NB4 (cell line): ENCODE measurements at regions not wholly inside any gene's neighbourhood (a gene's known extent, or its start where the extent isn't known, plus 50 kb on each side); places are given as distances from the start of the nearest gene placed in this dataset.

Experiments used
- POLR2A ChIP-seq: IDR thresholded peaks from 2 replicates; pipeline ENCODE4 v1.6.1; 2011; ENCODE audit warnings: mild to moderate bottlenecking; ENCODE audit not compliant: insufficient read length; ENCODE audit errors: extremely low read depth
- TF ChIP-seq, protein P1 (sequence below): IDR thresholded peaks from one replicate; pipeline ENCODE4 v1.5.1; 2012; ENCODE audit warnings: low read depth, low read length
- TF ChIP-seq, protein P2 (sequence below): IDR thresholded peaks from 2 replicates; pipeline ENCODE4 v1.6.1; 2011; ENCODE audit warnings: low read depth, low read length

DNA sequence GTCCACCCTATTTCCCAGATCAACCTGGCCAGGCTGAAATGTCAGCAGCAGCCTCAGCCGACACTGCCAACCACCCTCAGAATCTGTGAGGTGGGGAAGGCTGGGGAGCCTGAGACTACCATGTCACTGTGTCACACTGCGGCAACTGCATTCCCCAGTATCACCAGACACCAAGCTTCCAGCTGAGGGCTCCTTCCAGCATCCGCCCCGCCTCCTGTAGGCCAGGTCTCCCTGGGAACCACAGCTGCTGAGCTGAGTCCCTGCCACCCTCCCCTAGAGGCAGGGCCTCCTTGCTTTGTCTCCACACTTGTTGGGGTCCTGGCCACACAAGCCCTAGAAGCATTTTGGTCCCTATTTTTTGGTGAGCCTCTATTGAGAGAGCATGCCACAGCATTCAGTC lies 115.7 kb downstream of the UNC5CL start:
- TF ChIP-seq, protein P1, sequence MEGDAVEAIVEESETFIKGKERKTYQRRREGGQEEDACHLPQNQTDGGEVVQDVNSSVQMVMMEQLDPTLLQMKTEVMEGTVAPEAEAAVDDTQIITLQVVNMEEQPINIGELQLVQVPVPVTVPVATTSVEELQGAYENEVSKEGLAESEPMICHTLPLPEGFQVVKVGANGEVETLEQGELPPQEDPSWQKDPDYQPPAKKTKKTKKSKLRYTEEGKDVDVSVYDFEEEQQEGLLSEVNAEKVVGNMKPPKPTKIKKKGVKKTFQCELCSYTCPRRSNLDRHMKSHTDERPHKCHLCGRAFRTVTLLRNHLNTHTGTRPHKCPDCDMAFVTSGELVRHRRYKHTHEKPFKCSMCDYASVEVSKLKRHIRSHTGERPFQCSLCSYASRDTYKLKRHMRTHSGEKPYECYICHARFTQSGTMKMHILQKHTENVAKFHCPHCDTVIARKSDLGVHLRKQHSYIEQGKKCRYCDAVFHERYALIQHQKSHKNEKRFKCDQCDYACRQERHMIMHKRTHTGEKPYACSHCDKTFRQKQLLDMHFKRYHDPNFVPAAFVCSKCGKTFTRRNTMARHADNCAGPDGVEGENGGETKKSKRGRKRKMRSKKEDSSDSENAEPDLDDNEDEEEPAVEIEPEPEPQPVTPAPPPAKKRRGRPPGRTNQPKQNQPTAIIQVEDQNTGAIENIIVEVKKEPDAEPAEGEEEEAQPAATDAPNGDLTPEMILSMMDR, result no peak
- TF ChIP-seq, protein P2, sequence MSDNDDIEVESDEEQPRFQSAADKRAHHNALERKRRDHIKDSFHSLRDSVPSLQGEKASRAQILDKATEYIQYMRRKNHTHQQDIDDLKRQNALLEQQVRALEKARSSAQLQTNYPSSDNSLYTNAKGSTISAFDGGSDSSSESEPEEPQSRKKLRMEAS, result no peak
- TF ChIP-seq POLR2A, result no peak
